ENCODE measurements at regions not wholly inside any gene's neighbourhood (a gene's known extent, or its start where the extent isn't known, plus 50 kb on each side); places are given as distances from the start of the nearest gene placed in this dataset.

DNA sequence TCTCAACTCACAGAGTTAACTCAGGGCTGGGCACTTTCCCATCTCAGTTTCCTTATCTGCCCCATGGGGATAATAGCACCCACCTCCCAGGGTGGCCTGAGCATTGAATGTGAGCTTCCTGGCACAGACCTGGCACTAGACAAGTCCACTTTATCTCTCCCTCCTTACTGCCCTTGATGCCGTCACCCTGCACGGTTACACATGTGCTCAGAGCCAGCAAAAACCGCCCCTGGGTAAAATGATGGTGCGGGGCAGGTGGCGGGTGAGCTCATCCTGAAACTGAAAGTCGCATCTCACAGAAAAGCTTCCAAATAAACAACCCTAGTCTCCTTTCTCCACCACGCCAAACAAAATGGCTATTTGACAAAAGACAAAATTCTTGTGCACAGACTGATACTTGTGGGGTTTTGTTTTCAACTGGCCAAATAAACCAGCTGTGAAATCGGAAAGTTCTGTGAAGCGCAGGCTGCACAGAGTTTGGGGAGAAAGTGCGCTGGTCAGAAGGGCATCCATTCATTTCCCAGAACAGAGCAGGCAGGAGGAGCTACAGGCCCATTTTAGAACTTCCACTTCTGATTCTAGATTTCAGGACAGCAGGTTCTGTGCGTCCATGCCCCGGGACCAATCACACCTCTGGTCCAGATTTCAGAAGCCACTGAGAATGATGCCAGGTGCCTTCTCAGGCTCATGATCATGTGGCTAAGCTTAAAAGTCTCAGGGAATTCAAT is 138.1 kb downstream of the SHANK2 start:
- no peak overlapping the region for H3K4me2 ChIP-seq (ENCODE audit: low read length)
- no peaks in the 10 kb centered on the region for H3K4me1 ChIP-seq (ENCODE audit: control insufficient read depth, low read length)
- H4K20me1 ChIP-seq (ENCODE audit: control insufficient read depth, insufficient read depth, low read depth, low read length), result no peaks in the 10 kb centered on the region
- no peaks in the 10 kb centered on the region for H3F3A ChIP-seq (ENCODE audit: control insufficient read depth, insufficient read depth)
- no peaks in the 10 kb centered on the region for H3K9me3 ChIP-seq (ENCODE audit: control insufficient read depth, insufficient read depth, low read length)
- no peaks in the 10 kb centered on the region for H3K36me3 ChIP-seq (ENCODE audit: control insufficient read depth, low read length)
- peaks cover 2% of the 10 kb centered on the region; the same call in 1 of the 2 replicates for H3K27me3 ChIP-seq (ENCODE audit: control insufficient read depth, low read length)
- H3K79me2 ChIP-seq (ENCODE audit: control insufficient read depth, low read length), result no peaks in the 10 kb centered on the region
- no peak overlapping the region for H3K27ac ChIP-seq (ENCODE audit: low read depth, low read length)
- no peak for TF ChIP-seq EZH2phosphoT487 (IDR thresholded peaks at IDR 0.05; ENCODE audit: borderline replicate concordance, low read length)
- TF ChIP-seq, protein P1, sequence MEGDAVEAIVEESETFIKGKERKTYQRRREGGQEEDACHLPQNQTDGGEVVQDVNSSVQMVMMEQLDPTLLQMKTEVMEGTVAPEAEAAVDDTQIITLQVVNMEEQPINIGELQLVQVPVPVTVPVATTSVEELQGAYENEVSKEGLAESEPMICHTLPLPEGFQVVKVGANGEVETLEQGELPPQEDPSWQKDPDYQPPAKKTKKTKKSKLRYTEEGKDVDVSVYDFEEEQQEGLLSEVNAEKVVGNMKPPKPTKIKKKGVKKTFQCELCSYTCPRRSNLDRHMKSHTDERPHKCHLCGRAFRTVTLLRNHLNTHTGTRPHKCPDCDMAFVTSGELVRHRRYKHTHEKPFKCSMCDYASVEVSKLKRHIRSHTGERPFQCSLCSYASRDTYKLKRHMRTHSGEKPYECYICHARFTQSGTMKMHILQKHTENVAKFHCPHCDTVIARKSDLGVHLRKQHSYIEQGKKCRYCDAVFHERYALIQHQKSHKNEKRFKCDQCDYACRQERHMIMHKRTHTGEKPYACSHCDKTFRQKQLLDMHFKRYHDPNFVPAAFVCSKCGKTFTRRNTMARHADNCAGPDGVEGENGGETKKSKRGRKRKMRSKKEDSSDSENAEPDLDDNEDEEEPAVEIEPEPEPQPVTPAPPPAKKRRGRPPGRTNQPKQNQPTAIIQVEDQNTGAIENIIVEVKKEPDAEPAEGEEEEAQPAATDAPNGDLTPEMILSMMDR (IDR thresholded peaks at IDR 0.05; ENCODE audit: low read depth, low read length, poor library complexity, severe bottlenecking), result no peak
- no peaks in the 10 kb centered on the region for H3K9me2 ChIP-seq (replicated peaks; ENCODE audit: control insufficient read depth, low read length)
- no peak overlapping the region for H3K4me3 ChIP-seq (ENCODE audit: low read length)

DNA sequence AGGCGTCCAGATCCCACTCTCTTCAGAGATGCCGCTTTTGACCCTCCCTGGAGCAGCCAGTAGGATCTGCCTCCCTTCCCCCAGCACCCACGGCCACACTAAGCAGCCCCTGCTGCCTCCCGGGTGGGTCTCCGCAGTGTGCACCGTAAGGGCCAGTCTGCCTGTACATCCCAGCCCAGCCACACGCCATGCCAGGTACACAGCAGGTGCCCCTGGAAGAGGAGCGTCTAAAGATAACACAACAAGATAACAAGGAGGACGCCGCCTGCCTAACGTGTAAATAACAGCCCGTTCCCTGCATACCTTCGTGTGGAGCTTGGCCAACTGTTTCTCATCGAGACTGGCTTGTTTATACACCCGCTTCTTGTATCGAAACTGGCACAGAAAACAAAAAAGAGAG is 139.4 kb downstream of the SHANK2 start:
- no peaks in the 10 kb centered on the region for H3K9me2 ChIP-seq (replicated peaks; ENCODE audit: control insufficient read depth, low read length)
- H3K4me3 ChIP-seq (ENCODE audit: low read length), result no peak overlapping the region
- H3K79me2 ChIP-seq (ENCODE audit: control insufficient read depth, low read length), result no peaks in the 10 kb centered on the region
- H4K20me1 ChIP-seq (ENCODE audit: control insufficient read depth, insufficient read depth, low read depth, low read length), result no peaks in the 10 kb centered on the region
- TF ChIP-seq, protein P1 (IDR thresholded peaks at IDR 0.05; ENCODE audit: low read depth, low read length, poor library complexity, severe bottlenecking), result no peak
- TF ChIP-seq EZH2phosphoT487 (IDR thresholded peaks at IDR 0.05; ENCODE audit: borderline replicate concordance, low read length), result no peak
- no peak overlapping the region for H3K4me2 ChIP-seq (ENCODE audit: low read length)
- no peak overlapping the region for H3K27ac ChIP-seq (ENCODE audit: low read depth, low read length)
- H3K4me1 ChIP-seq (ENCODE audit: control insufficient read depth, low read length), result no peaks in the 10 kb centered on the region
- no peaks in the 10 kb centered on the region for H3K36me3 ChIP-seq (ENCODE audit: control insufficient read depth, low read length)
- H3F3A ChIP-seq (ENCODE audit: control insufficient read depth, insufficient read depth), result no peaks in the 10 kb centered on the region
- H3K27me3 ChIP-seq (ENCODE audit: control insufficient read depth, low read length), result peaks cover 2% of the 10 kb centered on the region; the same call in 1 of the 2 replicates
- H3K9me3 ChIP-seq (ENCODE audit: control insufficient read depth, insufficient read depth, low read length), result no peaks in the 10 kb centered on the region

DNA sequence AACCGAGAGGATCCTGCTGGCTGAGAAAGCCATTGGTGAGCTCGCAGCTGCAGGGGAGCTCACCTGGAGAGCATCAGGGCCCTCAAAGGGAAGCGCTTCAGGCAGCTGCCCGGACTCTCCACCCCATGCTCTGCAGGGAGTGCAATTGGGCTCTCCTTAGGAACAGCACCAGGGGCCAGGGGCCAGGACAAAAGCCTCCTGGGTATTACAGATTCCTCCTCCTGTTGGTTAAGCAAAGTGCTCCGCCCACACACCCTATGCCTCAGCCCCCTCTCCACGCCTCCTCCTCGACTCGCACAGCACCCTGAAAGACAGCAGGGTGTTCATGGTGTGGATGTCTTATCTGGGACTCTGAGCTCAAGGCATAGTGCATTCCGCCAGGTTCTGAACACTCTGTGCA is 139.9 kb downstream of the SHANK2 start:
- Histone ChIP-seq H3K4me3 (ENCODE audit: low read length) (no peak overlapping the region), H3F3A (ENCODE audit: control insufficient read depth, insufficient read depth) (no peaks in the 10 kb centered on the region), H3K4me2 (ENCODE audit: low read length) (no peak overlapping the region), H3K36me3 (ENCODE audit: control insufficient read depth, low read length) (no peaks in the 10 kb centered on the region), H3K9me3 (ENCODE audit: control insufficient read depth, insufficient read depth, low read length) (no peaks in the 10 kb centered on the region), H3K27ac (ENCODE audit: low read depth, low read length) (no peak overlapping the region), H4K20me1 (ENCODE audit: control insufficient read depth, insufficient read depth, low read depth, low read length) (no peaks in the 10 kb centered on the region), H3K4me1 (ENCODE audit: control insufficient read depth, low read length) (no peaks in the 10 kb centered on the region), H3K79me2 (ENCODE audit: control insufficient read depth, low read length) (no peaks in the 10 kb centered on the region), H3K27me3 (ENCODE audit: control insufficient read depth, low read length) (peaks cover 2% of the 10 kb centered on the region; the same call in 1 of the 2 replicates), H3K9me2 (replicated peaks; ENCODE audit: control insufficient read depth, low read length) (no peaks in the 10 kb centered on the region)
- no peak for TF ChIP-seq EZH2phosphoT487 (IDR thresholded peaks at IDR 0.05; ENCODE audit: borderline replicate concordance, low read length)
- TF ChIP-seq, protein P1 (IDR thresholded peaks at IDR 0.05; ENCODE audit: low read depth, low read length, poor library complexity, severe bottlenecking), result no peak

Data from DOHH2 (cell line).